Endodermal cell (in vitro differentiated cells): ENCODE measurements at regions not wholly inside any gene's neighbourhood (a gene's known extent, or its start where the extent isn't known, plus 50 kb on each side); places are given as distances from the start of the nearest gene placed in this dataset.

ENCODE experiments used
- DNase-seq: peaks from one replicate; pipeline ENCODE4 v3.0.0-alpha.2; 2017
- H3K27ac ChIP-seq: 2 replicates; pipeline ENCODE4 v1.5.1; 2013; ENCODE audit warnings: mild to moderate bottlenecking, low read depth, low read length, moderate library complexity
- H3K27me3 ChIP-seq: 2 replicates; pipeline ENCODE4 v1.6.1; 2013; ENCODE audit warnings: mild to moderate bottlenecking, low read length, moderate library complexity; ENCODE audit not compliant: insufficient read depth, control insufficient read depth, poor library complexity, severe bottlenecking
- H3K36me3 ChIP-seq: 2 replicates; pipeline ENCODE4 v1.7.0; 2013; ENCODE audit warnings: mild to moderate bottlenecking, low read length, moderate library complexity; ENCODE audit not compliant: control insufficient read depth, insufficient read depth
- H3K4me1 ChIP-seq: one replicate; pipeline ENCODE4 v1.7.0; 2013; ENCODE audit warnings: low read length; ENCODE audit not compliant: control insufficient read depth, insufficient read depth
- H3K4me3 ChIP-seq: 2 replicates; pipeline ENCODE4 v1.5.1; 2013; ENCODE audit warnings: mild to moderate bottlenecking, low read length, moderate library complexity
- H3K9ac ChIP-seq: 2 replicates; pipeline ENCODE4 v1.6.1; 2013; ENCODE audit warnings: mild to moderate bottlenecking, low read length, moderate library complexity; ENCODE audit not compliant: poor library complexity, severe bottlenecking; ENCODE audit errors: extremely low read depth
- H3K9me3 ChIP-seq: 2 replicates; pipeline ENCODE4 v1.6.1; 2013; ENCODE audit warnings: mild to moderate bottlenecking, low read length, moderate library complexity; ENCODE audit not compliant: control insufficient read depth
- H3K27ac Mint-ChIP-seq: 2 replicates; pipeline ENCODE4 v1.8.0; 2020; ENCODE audit warnings: mixed read lengths
- H3K27me3 Mint-ChIP-seq: 2 replicates; pipeline ENCODE4 v1.8.0; 2021; ENCODE audit warnings: mild to moderate bottlenecking, mixed read lengths; ENCODE audit not compliant: insufficient read depth
- H3K36me3 Mint-ChIP-seq: 2 replicates; pipeline ENCODE4 v1.8.0; 2020; ENCODE audit warnings: low read depth, mixed read lengths
- H3K4me1 Mint-ChIP-seq: 2 replicates; pipeline ENCODE4 v1.8.0; 2020; ENCODE audit warnings: mixed read lengths
- H3K4me3 Mint-ChIP-seq: 2 replicates; pipeline ENCODE4 v1.8.0; 2020; ENCODE audit warnings: mild to moderate bottlenecking, moderate library complexity, mixed read lengths
- H3K9me3 Mint-ChIP-seq: 2 replicates; pipeline ENCODE4 v1.8.0; 2020; ENCODE audit warnings: mild to moderate bottlenecking, mixed read lengths
- CTCF ChIP-seq: fragments of 200-600 bp; sonication (generic); conservative IDR thresholded peaks from 2 replicates; pipeline ENCODE4 v1.5.0; 2021; ENCODE audit warnings: antibody characterized with exemption, mild to moderate bottlenecking
- WGBS, 2 experiments: methylation state at CpG; one replicate each; pipeline versions ENCODE4 v1.1.5 to v1.1.7; 2013; ENCODE audit warnings: missing lambda C conversion rate in 2 of 2, mixed read lengths in 1 of 2; ENCODE audit not compliant: insufficient coverage in 1 of 2, insufficient read length in 1 of 2; 5-methylcytosine and 5-hydroxymethylcytosine counted together

- H3K27ac Mint-ChIP-seq: no peak overlapping the region
- Histone ChIP-seq H3K27me3 (no peaks in the 10 kb centered on the region), H3K9ac (no peak overlapping the region), H3K27ac (no peak overlapping the region), H3K4me1 (no peaks in the 10 kb centered on the region), H3K4me3 (no peak overlapping the region), H3K9me3 (no peaks in the 10 kb centered on the region), H3K36me3 (no peaks in the 10 kb centered on the region)
- DNase-seq: no peak
- H3K9me3 Mint-ChIP-seq: no peaks in the 10 kb centered on the region
- no peak for TF ChIP-seq CTCF
- peaks cover 9% of the 10 kb centered on the region for H3K4me1 Mint-ChIP-seq
- no peak overlapping the region for H3K4me3 Mint-ChIP-seq
- no peaks in the 10 kb centered on the region for H3K36me3 Mint-ChIP-seq
- WGBS, 2 experiments: 100% methylated on average over 1 of the region's 1 CpG; no CpG with 5 or more reads in 1 of the 2 experiments
- H3K27me3 Mint-ChIP-seq: no peaks in the 10 kb centered on the region
Measured at GRCh38 chr13:72397265-72397664, 330.2 kb downstream of the MZT1 start.

- Mint-ChIP-seq H3K27ac (no peak overlapping the region), H3K4me3 (no peak overlapping the region), H3K9me3 (no peaks in the 10 kb centered on the region)
Measured at GRCh38 chr13:72390909-72391308, 336.5 kb downstream of the MZT1 start.

GRCh38 chr13:72386138-72386684, 341.2 kb downstream of the MZT1 start:
- H3K9me3 Mint-ChIP-seq: no peaks in the 10 kb centered on the region
- WGBS, 2 experiments: 91 to 95% methylated on average over 3 to 5 of the region's 5 CpGs

More at GRCh38 chr13:72390909-72391308, 336.5 kb downstream of the MZT1 start:
- Histone ChIP-seq H3K36me3 (no peaks in the 10 kb centered on the region), H3K9me3 (no peaks in the 10 kb centered on the region), H3K27me3 (no peaks in the 10 kb centered on the region), H3K9ac (no peak overlapping the region), H3K4me3 (no peak overlapping the region), H3K27ac (no peak overlapping the region), H3K4me1 (no peaks in the 10 kb centered on the region)
- no peak for TF ChIP-seq CTCF
- no peak for DNase-seq
- WGBS, 2 experiments: 91 to 93% methylated on average over 4 of the region's 4 CpGs
- no peaks in the 10 kb centered on the region for H3K4me1 Mint-ChIP-seq
- no peaks in the 10 kb centered on the region for H3K36me3 Mint-ChIP-seq
- H3K27me3 Mint-ChIP-seq: no peaks in the 10 kb centered on the region

More at GRCh38 chr13:72386138-72386684, 341.2 kb downstream of the MZT1 start:
- H3K36me3 Mint-ChIP-seq: no peaks in the 10 kb centered on the region
- no peak for TF ChIP-seq CTCF
- no peak overlapping the region for H3K4me3 ChIP-seq
- H3K27ac ChIP-seq: no peak overlapping the region
- no peaks in the 10 kb centered on the region for H3K4me1 ChIP-seq
- H3K4me1 Mint-ChIP-seq: no peaks in the 10 kb centered on the region
- H3K4me3 Mint-ChIP-seq: no peak overlapping the region
- no peaks in the 10 kb centered on the region for H3K27me3 ChIP-seq
- no peak overlapping the region for H3K9ac ChIP-seq
- no peak overlapping the region for H3K27ac Mint-ChIP-seq
- H3K27me3 Mint-ChIP-seq: no peaks in the 10 kb centered on the region
- H3K36me3 ChIP-seq: no peaks in the 10 kb centered on the region
- DNase-seq: no peak
- H3K9me3 ChIP-seq: no peaks in the 10 kb centered on the region
